ENCODE measurements at regions not wholly inside any gene's neighbourhood (a gene's known extent, or its start where the extent isn't known, plus 50 kb on each side); places are given as distances from the start of the nearest gene placed in this dataset.

DNA sequence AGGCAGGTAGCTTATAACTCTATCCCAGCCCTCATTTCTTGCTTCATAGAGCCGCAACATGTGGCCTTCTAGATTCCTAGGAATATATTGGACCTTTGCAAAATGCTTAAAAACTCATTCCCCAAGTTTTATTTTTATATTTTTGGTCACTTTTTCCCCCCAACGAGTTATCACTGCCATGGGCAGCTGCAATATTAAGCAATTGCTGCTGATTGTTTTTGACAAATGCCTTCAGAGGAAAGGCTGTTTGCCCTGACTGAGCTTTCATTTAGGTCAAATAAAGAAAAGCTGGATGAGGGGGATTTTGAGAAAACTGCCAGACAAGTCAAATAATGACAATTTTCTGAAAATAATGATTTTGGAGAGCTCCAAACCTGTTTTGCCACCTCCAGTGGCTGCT, 976.9 kb upstream of the MBL2 start:
- H3K4me3 ChIP-seq (ENCODE audit: low read length): no peak overlapping the region
- Mint-ChIP-seq H3K9me3 (peaks cover 0 to 20% (median 7%) of the 10 kb centered on the region in 5 donors), H3K27ac (no peak overlapping the region), H3K4me3 (no peak overlapping the region), H3K27me3 (no peaks in the 10 kb centered on the region), H3K36me3 (peaks cover 0 to 2% (median 0%) of the 10 kb centered on the region in 3 donors), H3K4me1 (no peaks in the 10 kb centered on the region)
- H3K27ac ChIP-seq (ENCODE audit: low read depth, low read length): no peak overlapping the region
- H3K27me3 ChIP-seq (ENCODE audit: insufficient read depth, low read length, poor library complexity, severe bottlenecking): no peaks in the 10 kb centered on the region
- H3K4me1 ChIP-seq (ENCODE audit: insufficient read depth, low read length): no peaks in the 10 kb centered on the region
- ChIA-PET POLR2A (no interaction called here), CTCF (no interaction called here)
- H3K9me3 ChIP-seq (ENCODE audit: low read length): no peaks in the 10 kb centered on the region
- H3K36me3 ChIP-seq (ENCODE audit: insufficient read depth, low read length): no peaks in the 10 kb centered on the region
- DNase-seq: no peak

DNA sequence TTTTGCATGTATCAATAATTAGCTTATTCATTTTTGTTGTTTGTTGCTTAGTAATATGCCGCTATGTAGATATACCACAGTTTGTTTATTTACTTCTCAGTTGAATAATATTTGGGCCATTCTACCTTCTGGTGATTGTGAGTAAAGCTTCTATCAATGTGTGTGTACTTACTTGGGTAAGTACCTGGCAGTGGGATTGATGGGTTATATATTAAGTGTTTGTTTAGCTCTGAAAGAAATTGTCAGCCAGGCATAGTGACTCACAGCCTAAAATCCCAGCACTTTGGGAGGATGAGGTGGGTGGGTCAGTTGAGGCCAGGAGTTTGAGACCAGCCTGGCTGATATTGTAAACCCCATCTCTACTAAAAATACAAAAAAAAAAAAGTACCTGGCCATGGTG, 975.7 kb upstream of the MBL2 start:
- H3K27me3 Mint-ChIP-seq: no peaks in the 10 kb centered on the region
- ChIA-PET CTCF (no interaction called here), POLR2A (no interaction called here)
- H3K4me3 Mint-ChIP-seq: no peak overlapping the region
- no peak overlapping the region for H3K27ac Mint-ChIP-seq
- H3K9me3 ChIP-seq (ENCODE audit: low read length): no peaks in the 10 kb centered on the region
- peaks cover 0 to 2% (median 0%) of the 10 kb centered on the region in 3 donors for H3K36me3 Mint-ChIP-seq
- no peaks in the 10 kb centered on the region for H3K36me3 ChIP-seq (ENCODE audit: insufficient read depth, low read length)
- peaks cover 4 to 21% (median 11%) of the 10 kb centered on the region in 5 donors for H3K9me3 Mint-ChIP-seq
- no peaks in the 10 kb centered on the region for H3K4me1 ChIP-seq (ENCODE audit: insufficient read depth, low read length)
- no peaks in the 10 kb centered on the region for H3K4me1 Mint-ChIP-seq
- no peak overlapping the region for H3K27ac ChIP-seq (ENCODE audit: low read depth, low read length)
- DNase-seq: no peak
- no peak overlapping the region for H3K4me3 ChIP-seq (ENCODE audit: low read length)
- H3K27me3 ChIP-seq (ENCODE audit: insufficient read depth, low read length, poor library complexity, severe bottlenecking): no peaks in the 10 kb centered on the region

DNA sequence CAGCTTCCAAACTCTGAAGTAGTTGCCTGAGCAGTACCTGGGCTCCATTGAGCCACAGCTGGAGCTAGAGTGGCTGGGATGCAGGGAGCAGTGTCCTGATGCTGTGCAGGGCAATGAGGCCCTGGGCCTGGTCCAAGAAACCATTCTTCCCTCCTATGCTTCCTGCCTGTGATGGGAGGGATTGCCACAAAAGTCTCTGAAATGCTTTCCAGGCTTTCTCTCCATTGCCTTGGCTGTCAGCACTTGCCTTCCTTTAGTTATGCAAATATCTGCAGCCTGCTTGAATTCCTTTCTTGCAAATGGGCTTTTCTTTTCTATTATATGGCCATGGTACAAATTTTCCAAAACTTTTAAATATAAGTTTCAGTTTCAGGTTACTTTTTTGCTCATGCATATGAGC, 972.2 kb upstream of the MBL2 start:
- Mint-ChIP-seq H3K36me3 (peaks cover 0 to 2% (median 0%) of the 10 kb centered on the region in 3 donors), H3K27ac (no peak overlapping the region), H3K4me3 (no peak overlapping the region), H3K4me1 (no peaks in the 10 kb centered on the region), H3K27me3 (no peaks in the 10 kb centered on the region), H3K9me3 (peaks cover 6 to 20% (median 12%) of the 10 kb centered on the region in 5 donors)
- Histone ChIP-seq H3K4me1 (ENCODE audit: insufficient read depth, low read length) (no peaks in the 10 kb centered on the region), H3K9me3 (ENCODE audit: low read length) (no peaks in the 10 kb centered on the region), H3K4me3 (ENCODE audit: low read length) (no peak overlapping the region), H3K27ac (ENCODE audit: low read depth, low read length) (no peak overlapping the region), H3K36me3 (ENCODE audit: insufficient read depth, low read length) (no peaks in the 10 kb centered on the region), H3K27me3 (ENCODE audit: insufficient read depth, low read length, poor library complexity, severe bottlenecking) (no peaks in the 10 kb centered on the region)
- no peak for DNase-seq
- ChIA-PET CTCF (no interaction called here), POLR2A (no interaction called here)

DNA sequence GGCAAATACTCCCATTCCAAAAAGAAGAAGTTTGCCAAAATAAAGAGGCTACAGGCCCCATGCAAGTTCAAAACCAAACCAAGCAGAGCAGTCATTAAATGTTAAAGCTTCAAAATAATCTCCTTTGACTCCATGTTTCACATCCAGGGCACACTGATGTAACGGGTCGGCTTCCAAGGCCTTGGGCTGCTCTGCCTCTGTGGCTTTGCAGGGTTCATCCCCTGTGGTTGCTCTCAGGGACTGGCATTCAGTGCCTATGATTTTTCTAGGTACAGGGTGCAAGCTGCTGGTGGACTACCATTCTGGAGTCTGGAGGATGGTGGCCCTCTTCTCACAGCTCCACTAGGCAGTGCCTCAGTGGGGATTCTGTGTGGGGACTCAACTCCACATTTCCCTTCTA, 971.6 kb upstream of the MBL2 start:
- ChIA-PET POLR2A (no interaction called here), CTCF (no interaction called here)
- H3K9me3 Mint-ChIP-seq: peaks cover 6 to 20% (median 12%) of the 10 kb centered on the region in 5 donors

DNA sequence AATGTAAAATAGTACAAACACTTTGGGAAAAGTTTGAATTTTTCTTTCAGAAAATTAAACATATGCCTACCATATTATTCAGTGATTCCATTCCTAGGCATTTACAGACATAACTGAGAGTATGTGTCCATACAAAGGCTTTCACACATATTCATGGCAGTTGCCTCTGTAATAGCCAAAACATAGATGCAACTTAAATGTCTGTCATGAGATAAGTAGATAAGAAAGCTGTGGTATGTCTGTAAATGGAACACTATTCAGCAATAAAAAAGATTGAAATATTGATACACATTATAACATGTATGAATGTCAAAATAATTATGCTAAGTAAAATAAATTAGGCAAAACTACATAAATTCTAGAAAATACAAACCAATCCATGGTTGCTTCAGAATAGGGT, 964.5 kb upstream of the MBL2 start:
- no peaks in the 10 kb centered on the region for H3K4me1 ChIP-seq (ENCODE audit: insufficient read depth, low read length)
- no peak overlapping the region for H3K4me3 ChIP-seq (ENCODE audit: low read length)
- ChIA-PET CTCF (no interaction called here), POLR2A (no interaction called here)
- no peak overlapping the region for H3K27ac ChIP-seq (ENCODE audit: low read depth, low read length)
- Mint-ChIP-seq H3K27me3 (no peaks in the 10 kb centered on the region), H3K27ac (no peak overlapping the region), H3K4me1 (no peaks in the 10 kb centered on the region), H3K4me3 (no peak overlapping the region), H3K36me3 (no peaks in the 10 kb centered on the region), H3K9me3 (peaks cover 1 to 37% (median 8%) of the 10 kb centered on the region in 5 donors)
- H3K9me3 ChIP-seq (ENCODE audit: low read length): no peaks in the 10 kb centered on the region
- H3K27me3 ChIP-seq (ENCODE audit: insufficient read depth, low read length, poor library complexity, severe bottlenecking): no peaks in the 10 kb centered on the region
- no peak for DNase-seq
- H3K36me3 ChIP-seq (ENCODE audit: insufficient read depth, low read length): no peaks in the 10 kb centered on the region

More for the DNA sequence above, 971.6 kb upstream of the MBL2 start:
- Histone ChIP-seq H3K9me3 (ENCODE audit: low read length) (no peaks in the 10 kb centered on the region), H3K4me3 (ENCODE audit: low read length) (no peak overlapping the region), H3K27me3 (ENCODE audit: insufficient read depth, low read length, poor library complexity, severe bottlenecking) (no peaks in the 10 kb centered on the region), H3K4me1 (ENCODE audit: insufficient read depth, low read length) (no peaks in the 10 kb centered on the region), H3K36me3 (ENCODE audit: insufficient read depth, low read length) (no peaks in the 10 kb centered on the region), H3K27ac (ENCODE audit: low read depth, low read length) (no peak overlapping the region)
- H3K36me3 Mint-ChIP-seq: peaks cover 0 to 2% (median 0%) of the 10 kb centered on the region in 3 donors
- no peaks in the 10 kb centered on the region for H3K27me3 Mint-ChIP-seq
- no peaks in the 10 kb centered on the region for H3K4me1 Mint-ChIP-seq
- no peak overlapping the region for H3K4me3 Mint-ChIP-seq
- no peak for DNase-seq
- no peak overlapping the region for H3K27ac Mint-ChIP-seq

DNA sequence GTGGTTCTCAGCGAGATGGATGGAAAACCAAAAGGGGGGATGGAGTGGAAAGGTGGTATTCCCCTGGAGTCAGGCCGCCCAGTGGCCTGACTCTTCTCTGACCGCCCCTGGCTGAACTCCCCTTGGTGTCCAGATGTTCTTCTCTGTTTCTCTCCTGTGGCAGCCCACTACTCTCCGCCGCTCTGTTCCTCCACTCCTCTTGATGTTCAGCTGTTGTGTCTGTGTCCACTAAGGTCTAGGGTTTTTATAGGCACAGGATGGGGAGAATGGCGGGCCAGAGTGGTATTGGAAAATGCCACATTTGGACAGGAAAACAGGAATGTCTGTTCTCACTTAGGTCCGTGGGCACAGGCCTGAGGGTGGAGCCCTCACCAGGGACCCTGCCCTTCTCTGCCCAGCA, 954.3 kb upstream of the MBL2 start:
- H3K4me1 Mint-ChIP-seq: no peaks in the 10 kb centered on the region
- H3K9me3 Mint-ChIP-seq: peaks cover 6 to 35% (median 18%) of the 10 kb centered on the region in 5 donors
- H3K27me3 Mint-ChIP-seq: no peaks in the 10 kb centered on the region
- H3K4me1 ChIP-seq (ENCODE audit: insufficient read depth, low read length): no peaks in the 10 kb centered on the region
- H3K4me3 ChIP-seq (ENCODE audit: low read length): no peak overlapping the region
- no peak for DNase-seq
- POLR2A ChIA-PET: no interaction called here
- no peaks in the 10 kb centered on the region for H3K27me3 ChIP-seq (ENCODE audit: insufficient read depth, low read length, poor library complexity, severe bottlenecking)
- H3K36me3 Mint-ChIP-seq: no peaks in the 10 kb centered on the region
- H3K9me3 ChIP-seq (ENCODE audit: low read length): no peaks in the 10 kb centered on the region
- CTCF ChIA-PET: no interaction called here
- H3K27ac Mint-ChIP-seq: no peak overlapping the region
- no peaks in the 10 kb centered on the region for H3K36me3 ChIP-seq (ENCODE audit: insufficient read depth, low read length)
- no peak overlapping the region for H3K27ac ChIP-seq (ENCODE audit: low read depth, low read length)
- no peak overlapping the region for H3K4me3 Mint-ChIP-seq

DNA sequence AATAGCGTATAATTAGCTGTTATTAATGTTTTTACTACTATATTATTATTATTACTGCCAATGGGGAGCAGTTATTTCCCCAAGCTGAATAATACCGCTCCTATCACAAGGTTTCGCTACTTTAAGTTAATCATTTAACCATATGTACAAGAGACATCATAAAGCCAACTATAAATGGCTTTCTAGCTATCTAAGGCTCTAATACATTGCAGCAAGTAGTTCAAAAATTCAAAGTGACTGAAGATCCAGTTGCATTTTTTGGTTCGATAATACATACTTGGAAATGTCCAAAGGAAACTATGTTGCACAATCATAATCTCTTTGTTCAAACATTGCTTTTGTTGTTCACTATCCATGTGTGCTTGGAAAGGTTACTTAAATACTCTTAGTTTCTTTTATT, 952.0 kb upstream of the MBL2 start:
- Mint-ChIP-seq H3K4me1 (no peaks in the 10 kb centered on the region), H3K27ac (no peak overlapping the region), H3K36me3 (no peaks in the 10 kb centered on the region), H3K9me3 (peaks cover 2 to 35% (median 20%) of the 10 kb centered on the region in 5 donors), H3K27me3 (no peaks in the 10 kb centered on the region), H3K4me3 (no peak overlapping the region)
- no peak for DNase-seq
- ChIA-PET POLR2A (no interaction called here), CTCF (no interaction called here)
- Histone ChIP-seq H3K4me1 (ENCODE audit: insufficient read depth, low read length) (no peaks in the 10 kb centered on the region), H3K4me3 (ENCODE audit: low read length) (no peak overlapping the region), H3K9me3 (ENCODE audit: low read length) (no peaks in the 10 kb centered on the region), H3K36me3 (ENCODE audit: insufficient read depth, low read length) (no peaks in the 10 kb centered on the region), H3K27ac (ENCODE audit: low read depth, low read length) (no peak overlapping the region), H3K27me3 (ENCODE audit: insufficient read depth, low read length, poor library complexity, severe bottlenecking) (no peaks in the 10 kb centered on the region)

DNA sequence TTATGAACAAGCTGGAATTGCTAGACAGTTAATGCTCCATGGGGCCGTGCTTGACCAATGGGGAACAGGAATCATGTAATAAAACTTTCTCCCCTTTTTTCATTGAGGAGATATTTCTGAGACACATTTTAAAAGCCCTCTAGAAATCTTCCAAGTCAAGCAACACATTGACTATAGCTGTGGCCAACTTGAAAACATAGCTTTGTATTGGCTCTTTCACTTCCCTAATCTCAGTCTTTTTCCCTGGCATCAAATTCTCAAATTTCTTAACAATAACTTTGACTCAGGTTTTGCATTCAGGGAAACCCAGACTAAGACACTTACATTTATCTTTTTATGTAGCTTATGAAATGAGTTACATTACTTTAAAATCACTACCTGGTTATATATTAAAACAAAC, 947.1 kb upstream of the MBL2 start:
- no peaks in the 10 kb centered on the region for H3K36me3 Mint-ChIP-seq
- CTCF ChIA-PET: no interaction called here
- no peak for DNase-seq

DNA sequence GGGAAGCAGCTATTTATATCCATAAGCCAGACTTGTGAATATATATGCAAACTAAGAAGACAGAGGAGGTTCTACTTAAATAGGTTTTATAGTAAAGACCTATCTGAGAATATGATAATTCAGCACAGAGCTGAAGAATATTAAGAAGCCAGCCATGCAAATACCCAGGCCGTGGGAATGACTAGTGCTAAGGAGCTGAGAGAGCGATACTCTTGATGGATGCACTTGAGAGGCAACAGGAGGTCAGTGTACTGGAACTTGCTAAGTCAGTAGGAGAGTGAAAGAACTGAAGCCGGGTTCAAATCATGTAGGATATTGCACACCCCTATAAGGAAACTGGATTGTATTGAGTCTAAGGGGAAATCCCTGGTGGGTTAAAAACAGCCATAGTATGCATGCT, 943.6 kb upstream of the MBL2 start:
- Histone ChIP-seq H3K36me3 (ENCODE audit: insufficient read depth, low read length) (no peaks in the 10 kb centered on the region), H3K9me3 (ENCODE audit: low read length) (no peaks in the 10 kb centered on the region), H3K4me3 (ENCODE audit: low read length) (no peak overlapping the region), H3K4me1 (ENCODE audit: insufficient read depth, low read length) (no peaks in the 10 kb centered on the region), H3K27me3 (ENCODE audit: insufficient read depth, low read length, poor library complexity, severe bottlenecking) (no peaks in the 10 kb centered on the region), H3K27ac (ENCODE audit: low read depth, low read length) (no peak overlapping the region)
- Mint-ChIP-seq H3K27me3 (no peaks in the 10 kb centered on the region), H3K36me3 (no peaks in the 10 kb centered on the region), H3K9me3 (peaks cover 8 to 45% (median 12%) of the 10 kb centered on the region in 5 donors), H3K4me3 (no peak overlapping the region), H3K27ac (no peak overlapping the region), H3K4me1 (no peaks in the 10 kb centered on the region)
- POLR2A ChIA-PET: no interaction called here
- CTCF ChIA-PET: no interaction called here
- no peak for DNase-seq

More for the DNA sequence above, 947.1 kb upstream of the MBL2 start:
- POLR2A ChIA-PET: no interaction called here
- H3K9me3 ChIP-seq (ENCODE audit: low read length): no peaks in the 10 kb centered on the region
- no peak overlapping the region for H3K4me3 ChIP-seq (ENCODE audit: low read length)
- peaks cover 5 to 40% (median 12%) of the 10 kb centered on the region in 5 donors for H3K9me3 Mint-ChIP-seq
- no peaks in the 10 kb centered on the region for H3K4me1 Mint-ChIP-seq
- no peaks in the 10 kb centered on the region for H3K36me3 ChIP-seq (ENCODE audit: insufficient read depth, low read length)
- H3K27me3 ChIP-seq (ENCODE audit: insufficient read depth, low read length, poor library complexity, severe bottlenecking): no peaks in the 10 kb centered on the region
- H3K27ac Mint-ChIP-seq: no peak overlapping the region
- H3K27me3 Mint-ChIP-seq: no peaks in the 10 kb centered on the region
- H3K4me1 ChIP-seq (ENCODE audit: insufficient read depth, low read length): no peaks in the 10 kb centered on the region
- H3K27ac ChIP-seq (ENCODE audit: low read depth, low read length): no peak overlapping the region
- H3K4me3 Mint-ChIP-seq: no peak overlapping the region

All from CD8-positive, alpha-beta memory T cell (primary cell).